Glutamatergic neuron (in vitro differentiated cells): ENCODE measurements at regions not wholly inside any gene's neighbourhood (a gene's known extent, or its start where the extent isn't known, plus 50 kb on each side); places are given as distances from the start of the nearest gene placed in this dataset.

Source experiments
- DNase-seq: peaks from one replicate; pipeline ENCODE4 v3.0.0; 2022
- H3K27ac Mint-ChIP-seq: one replicate; pipeline ENCODE4 v1.8.0; 2020; ENCODE audit warnings: mild to moderate bottlenecking, mixed read lengths, inconsistent platforms; ENCODE audit not compliant: unreplicated experiment
- H3K27me3 Mint-ChIP-seq: one replicate; pipeline ENCODE4 v1.8.0; 2020; ENCODE audit warnings: mild to moderate bottlenecking, moderate library complexity, mixed read lengths, inconsistent platforms; ENCODE audit not compliant: unreplicated experiment
- H3K36me3 Mint-ChIP-seq: one replicate; pipeline ENCODE4 v1.8.0; 2020; ENCODE audit warnings: mild to moderate bottlenecking, mixed read lengths, inconsistent platforms; ENCODE audit not compliant: unreplicated experiment
- H3K4me1 Mint-ChIP-seq: one replicate; pipeline ENCODE4 v1.8.0; 2020; ENCODE audit warnings: mild to moderate bottlenecking, low read depth, mixed read lengths, inconsistent platforms; ENCODE audit not compliant: unreplicated experiment
- H3K4me3 Mint-ChIP-seq: one replicate; pipeline ENCODE4 v1.8.0; 2020; ENCODE audit warnings: mild to moderate bottlenecking, mixed read lengths, inconsistent platforms; ENCODE audit not compliant: unreplicated experiment
- H3K9me3 Mint-ChIP-seq: one replicate; pipeline ENCODE4 v1.8.0; 2020; ENCODE audit warnings: mild to moderate bottlenecking, moderate library complexity, mixed read lengths, inconsistent platforms; ENCODE audit not compliant: unreplicated experiment
- CTCF ChIP-seq: fragments of 200-600 bp; sonication (generic); IDR thresholded peaks from one replicate; pipeline ENCODE4 v1.5.0; 2021; ENCODE audit not compliant: partially characterized antibody, unreplicated experiment

GRCh38 chr19:30754162-30754561, 382.0 kb downstream of the ZNF536 start:
- peaks cover 2% of the 10 kb centered on the region for H3K27me3 Mint-ChIP-seq
- no peak overlapping the region for H3K27ac Mint-ChIP-seq
- TF ChIP-seq CTCF = no peak
- peaks cover 4% of the 10 kb centered on the region for H3K9me3 Mint-ChIP-seq
- DNase-seq = no peak
- H3K36me3 Mint-ChIP-seq = peaks cover 12% of the 10 kb centered on the region
- H3K4me1 Mint-ChIP-seq = peaks cover 2% of the 10 kb centered on the region
- no peak overlapping the region for H3K4me3 Mint-ChIP-seq

DNA sequence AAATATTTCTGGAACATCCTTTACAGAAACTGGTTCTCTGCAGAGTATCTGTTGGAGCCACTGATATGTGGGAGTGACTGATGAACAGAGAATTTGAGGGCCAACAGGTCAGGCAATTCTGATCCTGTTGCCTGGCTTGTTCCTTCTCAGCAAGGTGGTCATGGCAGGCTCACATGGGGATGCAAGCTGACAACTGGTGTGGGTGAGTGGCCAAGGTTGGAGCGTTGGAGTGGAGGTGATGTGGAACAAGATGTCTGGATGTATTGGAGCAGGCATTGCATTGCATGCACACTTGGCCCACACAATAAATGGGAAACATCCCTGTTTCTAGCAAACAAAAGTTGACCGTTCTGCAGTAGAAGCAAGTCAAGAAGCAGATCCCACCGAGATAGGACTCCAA, 380.7 kb downstream of the ZNF536 start:
- no peak overlapping the region for H3K27ac Mint-ChIP-seq
- H3K27me3 Mint-ChIP-seq = peaks cover 2% of the 10 kb centered on the region
- peaks cover 2% of the 10 kb centered on the region for H3K4me1 Mint-ChIP-seq
- peaks cover 4% of the 10 kb centered on the region for H3K9me3 Mint-ChIP-seq
- DNase-seq = no peak
- no peak for TF ChIP-seq CTCF
- no peak overlapping the region for H3K4me3 Mint-ChIP-seq
- H3K36me3 Mint-ChIP-seq = peaks cover 12% of the 10 kb centered on the region

- H3K9me3 Mint-ChIP-seq = peaks cover 4% of the 10 kb centered on the region
- no peak overlapping the region for H3K4me3 Mint-ChIP-seq
- H3K4me1 Mint-ChIP-seq = peaks cover under 1% of the 10 kb centered on the region
- no peak for DNase-seq
- H3K36me3 Mint-ChIP-seq = peaks cover 12% of the 10 kb centered on the region
- no peak for TF ChIP-seq CTCF
- no peak overlapping the region for H3K27ac Mint-ChIP-seq
- H3K27me3 Mint-ChIP-seq = peaks cover 2% of the 10 kb centered on the region
Measured at GRCh38 chr19:30752201-30752600, 380.0 kb downstream of the ZNF536 start.

DNA sequence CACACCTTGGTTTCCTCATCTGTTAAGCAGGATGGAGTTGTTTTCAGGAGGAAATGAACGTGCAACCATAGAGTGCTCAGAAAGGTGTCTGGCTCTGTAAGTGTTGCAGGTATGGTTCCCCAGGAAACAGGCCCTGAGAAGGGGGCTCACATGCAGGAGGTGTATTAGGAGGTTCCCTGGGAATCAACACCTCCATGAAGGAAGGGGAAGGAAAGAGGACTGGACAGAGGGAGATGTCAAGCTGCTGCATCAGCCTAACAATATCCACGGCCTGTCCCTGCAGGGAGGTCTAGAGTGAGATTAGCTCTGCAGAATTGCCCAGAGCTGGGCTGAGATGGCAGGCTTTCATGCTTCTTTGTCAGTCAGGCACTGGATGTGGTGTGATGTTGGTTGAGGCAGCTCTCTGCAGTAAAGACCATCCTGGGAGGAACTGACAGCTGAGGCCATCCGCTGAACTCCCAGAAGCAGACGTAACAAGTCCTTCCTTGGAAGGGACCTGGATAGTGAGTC, 373.3 kb downstream of the ZNF536 start:
- peaks cover 6% of the 10 kb centered on the region for H3K27me3 Mint-ChIP-seq
- H3K27ac Mint-ChIP-seq = no peak overlapping the region
- DNase-seq = no peak
- no peak overlapping the region for H3K4me3 Mint-ChIP-seq
- no peak for TF ChIP-seq CTCF
- H3K9me3 Mint-ChIP-seq = peaks cover 4% of the 10 kb centered on the region
- peaks cover 26% of the 10 kb centered on the region for H3K4me1 Mint-ChIP-seq
- peaks cover 12% of the 10 kb centered on the region for H3K36me3 Mint-ChIP-seq

DNA sequence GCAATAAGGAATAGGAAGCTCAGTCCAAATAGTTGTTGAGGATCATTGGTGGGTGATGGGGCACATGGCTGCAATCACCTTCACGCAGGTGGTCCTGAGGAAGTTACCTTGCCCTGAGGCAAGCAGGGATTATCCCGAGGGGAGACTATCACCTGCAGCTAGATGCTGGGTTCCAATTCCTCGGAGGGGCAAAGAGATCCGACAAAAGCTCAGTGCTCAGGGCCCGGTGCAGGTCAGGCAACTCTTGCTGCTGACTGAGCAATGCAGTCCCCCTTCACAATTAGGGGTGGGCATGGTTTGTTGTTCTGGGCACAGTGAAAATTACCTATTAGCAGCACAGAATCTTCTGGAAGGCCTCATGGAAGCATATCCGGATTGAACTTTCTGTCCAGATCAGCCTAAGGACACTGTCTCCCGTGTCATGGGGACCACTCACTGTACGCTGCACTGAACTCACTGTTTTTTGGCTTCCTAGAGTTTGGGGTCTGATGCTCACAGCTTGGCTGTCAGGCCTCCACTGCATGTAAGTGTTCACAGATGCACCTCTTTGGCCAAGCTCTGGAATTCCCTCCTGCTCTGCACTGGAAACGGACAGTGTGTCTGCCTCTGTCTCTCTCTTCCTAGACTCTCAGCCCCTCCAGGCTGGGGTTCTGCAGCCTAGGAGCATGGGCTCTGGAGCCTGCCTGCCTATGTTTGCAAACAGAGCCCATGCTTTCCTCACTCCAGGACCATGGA, 372.7 kb downstream of the ZNF536 start:
- Mint-ChIP-seq H3K27ac (no peak overlapping the region), H3K36me3 (peaks cover 6% of the 10 kb centered on the region), H3K27me3 (peaks cover 6% of the 10 kb centered on the region), H3K4me3 (no peak overlapping the region), H3K9me3 (peaks cover 4% of the 10 kb centered on the region), H3K4me1 (peaks cover 26% of the 10 kb centered on the region)
- TF ChIP-seq CTCF = no peak
- no peak for DNase-seq
